ENCODE measurements at regions not wholly inside any gene's neighbourhood (a gene's known extent, or its start where the extent isn't known, plus 50 kb on each side); places are given as distances from the start of the nearest gene placed in this dataset.
"Not testable (repeated sequence)": the region's sequence is repeated elsewhere in the genome, so short reads cannot be mapped to it uniquely, and the experiment has no call there.

- no peak for DNase-seq
Measured at GRCh38 chr12:84058136-84058535, 854.5 kb downstream of the SLC6A15 start.

DNA sequence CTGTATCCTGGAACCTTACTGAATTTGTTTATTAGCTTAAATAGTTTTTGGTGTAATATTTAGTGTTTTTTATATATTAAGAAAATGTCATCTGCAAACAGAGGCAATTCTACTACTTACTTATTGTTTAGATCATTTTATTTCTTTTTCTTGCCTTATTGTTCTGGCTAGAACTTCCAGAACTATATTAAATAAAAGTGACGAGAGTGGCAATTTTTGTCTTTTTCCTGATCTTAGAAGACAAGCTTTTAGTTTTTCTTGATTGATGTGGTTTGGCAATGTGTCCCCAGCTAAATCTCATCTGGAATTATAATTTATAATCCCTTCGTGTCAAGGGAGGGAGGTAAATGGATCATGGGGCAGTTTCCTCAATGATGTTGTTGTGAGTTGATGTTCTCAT is 857.8 kb downstream of the SLC6A15 start:
- DNase-seq: no peak

DNA sequence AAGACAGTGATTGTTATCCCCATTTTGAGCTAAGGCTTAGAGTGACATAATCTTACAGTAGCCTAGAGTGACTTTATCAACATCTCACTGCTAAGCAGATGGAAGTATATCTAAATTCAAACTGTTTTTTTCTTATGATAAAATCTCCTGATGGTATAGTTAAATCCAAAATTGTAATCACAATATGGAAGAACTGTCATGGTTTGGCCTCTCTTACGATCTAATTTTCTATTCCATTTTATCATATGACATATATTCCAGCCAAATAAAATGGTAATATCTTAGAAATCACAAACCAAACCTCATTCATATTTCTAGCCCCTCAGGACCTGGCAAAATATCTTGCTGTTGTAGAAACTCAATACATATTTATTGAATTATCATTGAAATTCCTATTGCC is 864.7 kb downstream of the SLC6A15 start:
- no peak for DNase-seq

DNA sequence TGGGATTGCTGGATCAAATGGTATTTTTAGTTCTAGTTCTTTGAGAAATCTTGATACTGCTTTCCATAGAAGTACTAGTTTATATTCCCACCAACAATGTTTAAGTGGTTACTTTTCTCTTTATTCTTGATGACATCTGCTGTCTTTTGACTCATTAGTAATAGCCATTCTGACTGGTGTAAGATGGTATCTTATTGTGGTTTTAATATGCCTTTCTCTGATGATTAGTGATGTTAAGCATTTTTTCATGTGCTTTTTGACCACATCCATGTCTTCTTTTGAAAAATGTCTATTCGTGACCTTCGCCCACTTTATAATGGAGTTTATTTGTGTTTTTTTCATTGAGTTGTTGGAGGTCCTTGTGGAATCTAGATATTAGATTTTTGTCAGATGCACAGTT is 865.7 kb downstream of the SLC6A15 start:
- DNase-seq: no peak

DNA sequence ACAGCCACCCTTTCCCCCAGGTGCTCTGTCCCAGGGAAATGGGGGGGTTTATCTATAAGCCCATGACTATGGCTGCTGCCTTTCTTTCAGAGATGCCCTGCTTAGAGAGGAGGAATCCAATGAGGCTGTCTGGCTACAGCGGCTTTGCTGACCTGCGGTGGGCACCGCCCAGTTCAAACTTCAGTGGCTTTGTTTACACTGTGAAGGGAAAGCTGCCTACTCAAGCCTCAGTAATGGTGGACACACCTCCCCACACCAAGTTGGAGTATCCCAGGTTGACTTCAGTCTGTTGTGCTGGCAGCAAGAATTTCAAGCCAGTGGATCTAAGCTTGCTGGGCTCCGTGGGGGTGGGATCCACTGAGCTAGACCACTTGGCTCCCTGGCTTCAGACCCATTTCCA is 869.2 kb downstream of the SLC6A15 start:
- no peak for DNase-seq

- DNase-seq: no peak
Measured at GRCh38 chr12:84038242-84038641, 874.4 kb downstream of the SLC6A15 start.

GRCh38 chr12:84036912-84037311 is 875.7 kb downstream of the SLC6A15 start:
- no peak for DNase-seq

DNA sequence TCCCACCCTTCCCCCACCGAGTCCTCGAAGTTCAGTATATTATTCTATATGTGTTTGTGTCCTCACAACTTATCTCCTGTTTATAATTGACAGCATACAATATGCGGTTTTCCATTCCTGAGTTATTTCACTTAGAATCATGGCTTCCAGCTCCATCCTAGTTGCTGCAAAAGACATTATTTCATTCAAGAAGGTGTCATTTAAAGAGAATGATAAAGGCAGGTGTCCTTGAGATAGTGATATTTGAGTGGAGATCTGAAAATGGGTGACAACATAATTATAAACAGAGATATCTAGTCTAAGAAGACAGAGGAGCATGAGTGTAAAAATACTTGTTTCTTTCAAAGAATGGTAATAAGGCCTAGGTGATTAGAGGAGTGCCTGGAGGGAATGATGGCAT is 876.8 kb downstream of the SLC6A15 start:
- no peak for DNase-seq

DNA sequence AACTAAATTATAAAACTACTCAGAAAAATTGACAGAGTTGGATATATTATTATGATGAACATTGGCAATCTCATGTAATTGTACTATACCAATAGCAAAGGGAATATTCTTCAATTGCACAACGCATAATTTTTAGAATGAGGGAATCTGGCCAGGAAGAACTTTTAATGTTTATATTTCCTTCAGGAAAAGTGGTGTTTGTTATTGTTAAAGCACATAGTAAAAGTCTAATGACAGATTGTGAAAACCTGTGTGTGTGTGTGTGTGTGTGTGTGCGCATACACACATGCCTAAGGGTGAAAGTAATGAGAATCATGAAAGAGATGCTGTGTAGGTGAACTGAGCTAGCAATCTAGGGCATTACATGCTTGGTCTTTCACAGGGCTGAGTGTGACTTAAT is 877.7 kb downstream of the SLC6A15 start:
- DNase-seq: peak in 1 of 3 donors; percentile 20

DNA sequence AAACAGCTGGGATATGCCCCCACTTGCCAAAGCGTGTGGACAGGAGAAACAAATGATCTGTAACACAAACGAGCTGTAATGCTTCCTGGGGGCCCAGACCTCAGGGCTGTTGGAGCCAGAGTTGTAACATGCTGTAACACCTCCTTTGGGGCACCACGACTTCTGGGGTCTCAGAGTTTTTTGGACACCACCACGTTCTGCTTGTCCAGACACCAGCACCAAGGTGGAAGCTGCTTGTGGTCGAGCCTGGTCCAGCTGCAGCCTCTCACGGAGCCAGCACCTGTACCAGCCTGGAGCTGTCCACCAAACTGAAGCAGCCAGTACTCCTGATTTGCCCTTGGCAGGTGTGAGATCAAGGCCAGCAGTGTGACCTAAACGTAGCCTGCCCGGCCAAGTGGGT is 879.4 kb downstream of the SLC6A15 start:
- no peak for DNase-seq

DNA sequence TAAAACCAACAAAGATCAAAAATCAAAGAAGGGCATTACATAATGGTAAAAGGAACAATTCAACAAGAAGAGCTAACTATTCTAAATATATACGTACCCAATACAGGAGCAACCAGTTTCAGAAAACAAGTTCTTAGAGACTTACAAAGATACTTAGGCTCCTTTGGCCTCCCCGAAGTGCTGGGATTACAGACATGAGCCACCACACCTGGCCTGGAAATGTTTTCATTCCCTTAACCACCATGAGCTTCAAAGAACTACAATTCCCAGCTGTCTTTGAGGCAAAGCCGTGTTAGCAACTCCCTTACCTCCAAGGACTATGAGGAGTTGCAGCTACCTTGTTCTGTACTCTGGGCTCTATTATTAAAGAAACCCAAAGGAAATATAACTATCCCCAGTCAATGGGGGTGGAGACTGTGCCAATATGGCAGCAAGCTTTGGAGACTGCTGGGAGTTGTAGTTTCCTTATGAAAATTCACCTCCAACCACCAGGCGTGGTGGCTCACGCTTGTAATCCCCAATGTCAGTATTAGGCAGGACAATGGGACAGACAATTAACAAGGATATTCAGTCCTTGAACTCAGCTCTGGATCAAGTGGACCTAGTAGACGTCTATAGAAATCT is 893.9 kb downstream of the SLC6A15 start:
- not testable (repeated sequence) for DNase-seq

- no peak for DNase-seq
Measured at GRCh38 chr12:84016956-84017355, 895.6 kb downstream of the SLC6A15 start.

GRCh38 chr12:83997423-83997822 is 915.2 kb downstream of the SLC6A15 start:
- no peak for DNase-seq

- DNase-seq: no peak
Measured at GRCh38 chr12:83996671-83997070, 915.9 kb downstream of the SLC6A15 start.

DNA sequence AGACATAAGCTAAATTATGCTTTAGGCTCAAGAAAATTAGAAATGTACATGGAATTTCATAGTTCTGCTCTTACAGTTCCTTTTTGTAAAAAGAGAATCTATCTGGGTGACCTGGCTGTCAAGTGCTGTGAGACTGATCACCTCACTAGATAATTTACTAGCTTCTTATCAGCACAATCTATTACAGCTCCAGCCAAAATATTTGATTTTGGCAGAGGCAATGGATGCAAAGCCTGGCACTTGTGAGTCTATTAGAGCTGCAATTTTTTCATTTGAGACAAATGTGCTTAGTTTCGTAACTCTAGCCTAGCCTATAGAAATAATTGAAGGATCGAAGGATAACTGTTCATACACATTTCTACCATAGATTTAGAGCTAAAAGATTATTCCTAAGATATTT is 927.5 kb downstream of the SLC6A15 start:
- DNase-seq: peak in 1 of 3 donors; percentile 2

DNA sequence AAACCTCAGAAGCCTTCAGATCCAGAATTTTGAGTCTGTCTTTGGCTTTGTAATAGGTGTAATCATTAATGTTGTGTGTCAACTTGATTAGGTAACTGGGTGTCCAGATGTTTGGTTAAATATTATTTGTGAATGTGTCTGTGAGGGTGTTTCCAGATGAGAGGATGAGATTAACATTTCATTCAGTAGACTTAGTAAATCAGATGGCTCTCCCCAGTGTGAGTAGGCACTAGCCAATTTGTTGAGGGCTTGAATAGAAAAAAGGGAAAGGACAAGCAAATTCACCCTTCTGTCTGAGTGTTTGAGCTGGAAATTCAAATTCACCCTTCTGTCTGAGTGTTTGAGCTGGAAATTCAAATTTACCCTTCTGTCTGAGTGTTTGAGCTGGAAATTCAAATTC is 932.2 kb downstream of the SLC6A15 start:
- no peak for DNase-seq

DNA sequence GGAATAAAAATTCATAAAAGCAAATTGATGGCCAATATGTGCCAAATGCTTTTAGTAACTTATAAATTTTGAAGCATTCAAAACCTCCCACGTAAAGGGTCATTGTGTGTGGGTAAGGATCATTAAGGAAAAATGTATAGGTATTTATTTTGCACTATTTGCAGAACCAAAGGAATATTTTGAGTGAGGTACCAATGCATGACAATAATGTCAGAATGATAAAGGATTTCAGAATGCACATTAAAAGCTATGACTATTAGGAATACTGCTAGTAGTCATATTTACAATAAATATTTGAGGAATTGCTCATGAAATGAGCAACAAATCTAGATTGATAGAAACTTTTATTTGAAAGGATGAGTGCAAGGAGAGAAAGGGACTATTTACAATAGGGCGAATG is 932.8 kb downstream of the SLC6A15 start:
- no peak for DNase-seq

- no peak for DNase-seq
Measured at GRCh38 chr12:83971781-83972180, 940.8 kb downstream of the SLC6A15 start.

DNA sequence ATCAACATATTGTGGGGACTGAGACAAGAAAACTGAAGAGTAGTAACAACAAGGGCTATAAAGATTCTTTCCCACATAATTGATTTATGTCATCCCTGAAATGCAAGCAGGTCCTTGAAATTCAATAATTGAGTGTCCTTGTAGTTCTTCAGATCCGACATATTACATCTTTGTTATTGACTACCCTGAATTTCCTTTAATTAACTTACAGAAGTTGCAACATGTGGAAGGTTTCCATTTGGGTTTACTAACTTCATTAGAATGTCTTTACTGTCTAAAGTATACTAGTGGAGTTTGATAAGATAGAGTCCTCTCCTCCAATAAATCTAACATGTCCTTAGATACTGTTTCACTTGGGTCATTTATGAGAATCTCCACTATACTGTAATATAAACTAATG is 951.8 kb downstream of the SLC6A15 start:
- DNase-seq: no peak

- DNase-seq: no peak
Measured at GRCh38 chr12:83958997-83959396, 953.6 kb downstream of the SLC6A15 start.

GRCh38 chr12:83954956-83955601 is 957.5 kb downstream of the SLC6A15 start:
- DNase-seq: no peak

- peak in 1 of 3 donors; percentile 11 for DNase-seq
Measured at GRCh38 chr12:83954071-83954789, 958.4 kb downstream of the SLC6A15 start.

GRCh38 chr12:83945871-83946270 is 966.7 kb downstream of the SLC6A15 start:
- peak in 2 of 3 donors; percentile 19 to 30 for DNase-seq
